ENCODE measurements at regions not wholly inside any gene's neighbourhood (a gene's known extent, or its start where the extent isn't known, plus 50 kb on each side); places are given as distances from the start of the nearest gene placed in this dataset.

- BruUV-seq (replicated peaks): no TSS peak
- no peak for DNase-seq (ENCODE audit: low read depth, low spot score)
- no peaks in the 10 kb centered on the region for H3K36me3 ChIP-seq (ENCODE audit: control insufficient read depth in 2 of 2, extremely low read depth in 1 of 2, insufficient read depth in 2 of 2, low read length in 2 of 2)
- H3K9me1 ChIP-seq (replicated peaks; ENCODE audit: control insufficient read depth, extremely low read depth, insufficient read depth, low read length): no peaks in the 10 kb centered on the region
- no peak for TF ChIP-seq MYC (IDR thresholded peaks at IDR 0.05; ENCODE audit: low read depth, low read length)
- TF ChIP-seq CTCF (IDR thresholded peaks at IDR 0.05; ENCODE audit: extremely low read depth in 1 of 2, insufficient read depth in 1 of 2, low read depth in 1 of 2, low read length in 2 of 2): no peak
- no peak for TF ChIP-seq POLR2AphosphoS5 (IDR thresholded peaks at IDR 0.05; ENCODE audit: insufficient read depth, low read depth, low read length)
- TF ChIP-seq POLR2A (IDR thresholded peaks at IDR 0.05; ENCODE audit: low read depth, low read length): no peak
- TF ChIP-seq EZH2 (IDR thresholded peaks at IDR 0.05; ENCODE audit: borderline replicate concordance, low read depth, low read length, severe bottlenecking): no peak
- no peak for TF ChIP-seq GATA2 (IDR thresholded peaks at IDR 0.05; ENCODE audit: insufficient read depth, insufficient read length, low read depth, low read length)
- no peak for TF ChIP-seq JUN (IDR thresholded peaks at IDR 0.05; ENCODE audit: borderline replicate concordance, insufficient read depth, insufficient read length, low read depth)
- no peak for TF ChIP-seq FOS (IDR thresholded peaks at IDR 0.05; ENCODE audit: borderline replicate concordance, insufficient read depth, low read length)
- no peak for TF ChIP-seq MAX (IDR thresholded peaks at IDR 0.05; ENCODE audit: insufficient read depth, insufficient read length)
- CTCF ChIA-PET: interaction anchor here (0.9 to 1.0 kb wide), 2 partner anchors 25 to 57 kb away, joined by 3 to 4 read pairs; no protein-coding TSS in a partner anchor
- FAIRE-seq: no peak
- no peaks in the 10 kb centered on the region for H3K9me3 ChIP-seq (replicated peaks; ENCODE audit: control insufficient read depth, insufficient read depth, low read length)
- no peaks in the 10 kb centered on the region for H4K20me1 ChIP-seq (replicated peaks; ENCODE audit: control insufficient read depth, extremely low read depth, insufficient read depth, low read length)
- no peaks in the 10 kb centered on the region for H3K79me2 ChIP-seq (ENCODE audit: control insufficient read depth, insufficient read depth, low read length)
- no peak overlapping the region for H3K27ac ChIP-seq (ENCODE audit: insufficient read depth, low read depth, low read length)
- dilution Hi-C loops (cut with MboI; ENCODE audit: extremely low pct_ligation_motif_present, low sequenced_read_pairs): no loop called here
- no peaks in the 10 kb centered on the region for H3K27me3 ChIP-seq (ENCODE audit: control insufficient read depth in 2 of 2, insufficient read depth in 2 of 2, low read length in 2 of 2)
- POLR2A ChIA-PET: interaction anchor here (1.0 kb wide), 1 partner anchor 12 kb away, joined by 5 read pairs; no protein-coding TSS in a partner anchor
- H3K4me2 ChIP-seq (ENCODE audit: insufficient read depth, low read length): no peak overlapping the region
- peaks cover 7% of the 10 kb centered on the region for H3K4me1 ChIP-seq (ENCODE audit: control insufficient read depth, extremely low read depth, insufficient read depth, low read length)
- no peak overlapping the region for H3K4me3 ChIP-seq (replicated peaks in 1 of 3; ENCODE audit: insufficient read depth in 1 of 3, low read depth in 1 of 3, low read length in 3 of 3)
- intact Hi-C loops (cut with micrococcal nuclease): no loop called here
- no peak overlapping the region for H3K9ac ChIP-seq (replicated peaks; ENCODE audit: extremely low read depth, insufficient read depth, low read length)
- H2AFZ ChIP-seq (ENCODE audit: low read depth, low read length): no peak overlapping the region
Observed at GRCh38 chr5:142493875-142494518, 169.2 kb upstream of the SPRY4 start.
